ENCODE measurements at regions not wholly inside any gene's neighbourhood (a gene's known extent, or its start where the extent isn't known, plus 50 kb on each side); places are given as distances from the start of the nearest gene placed in this dataset.

GRCh38 chr5:87127426-87127825, 140.3 kb upstream of the RASA1 start:
- H3K27ac ChIP-seq, result no peak overlapping the region
- TF ChIP-seq MAX (IDR thresholded peaks at IDR 0.05) (no peak), HOXB13 (CRISPR knock-in tag; IDR thresholded peaks at IDR 0.05; ENCODE audit: low read depth) (no peak), MAFK (IDR thresholded peaks at IDR 0.05; ENCODE audit: partially characterized antibody) (no peak), FOSL2 (IDR thresholded peaks at IDR 0.05) (no peak), FOSL2 (CRISPR knock-in tag; IDR thresholded peaks at IDR 0.05) (no peak), JUNB (IDR thresholded peaks at IDR 0.05) (no peak), NPAS2 (CRISPR knock-in tag; IDR thresholded peaks at IDR 0.05; ENCODE audit: borderline replicate concordance) (no peak), NR3C1 (IDR thresholded peaks at IDR 0.05) (no peak), TP53 (CRISPR knock-in tag; IDR thresholded peaks at IDR 0.05) (no peak), CBX2 (IDR thresholded peaks at IDR 0.05; ENCODE audit: borderline replicate concordance, low read depth) (no peak), HOXB5 (CRISPR knock-in tag; IDR thresholded peaks at IDR 0.05) (no peak), ZSCAN20 (CRISPR knock-in tag; IDR thresholded peaks at IDR 0.05) (no peak), MYC (IDR thresholded peaks at IDR 0.05; ENCODE audit: borderline replicate concordance, low read length) (no peak), HOXA7 (CRISPR knock-in tag; IDR thresholded peaks at IDR 0.05) (no peak), BHLHE40 (IDR thresholded peaks at IDR 0.05; ENCODE audit: low read depth, low read length) (no peak), BCL3 (IDR thresholded peaks at IDR 0.05) (no peak), CTCF (IDR thresholded peaks at IDR 0.05) (no peak), NFE2L2 (conservative IDR thresholded peaks at IDR 0.05; ENCODE audit: low read length) (no peak), SREBF2 (IDR thresholded peaks at IDR 0.05) (no peak)
- 29% methylated on average over 1 of the region's 1 CpG for WGBS (ENCODE audit: missing lambda C conversion rate)
- ATAC-seq (no peak), DNase-seq (ENCODE audit: low read depth in 1 of 2, low spot score in 1 of 2) (no peak), FAIRE-seq (peak; percentile 39)
- H3K9me3 ChIP-seq, result no peaks in the 10 kb centered on the region
- CTCF ChIA-PET, result interaction anchor here (0.5 kb wide), 1 partner anchor 13 kb away, joined by 3 read pairs; no protein-coding TSS in a partner anchor
- H3K4me2 ChIP-seq, result no peak overlapping the region
- no peak overlapping the region for H3K4me3 ChIP-seq
- H3K4me1 ChIP-seq, result no peaks in the 10 kb centered on the region
- POLR2A ChIA-PET, result no interaction called here

DNA sequence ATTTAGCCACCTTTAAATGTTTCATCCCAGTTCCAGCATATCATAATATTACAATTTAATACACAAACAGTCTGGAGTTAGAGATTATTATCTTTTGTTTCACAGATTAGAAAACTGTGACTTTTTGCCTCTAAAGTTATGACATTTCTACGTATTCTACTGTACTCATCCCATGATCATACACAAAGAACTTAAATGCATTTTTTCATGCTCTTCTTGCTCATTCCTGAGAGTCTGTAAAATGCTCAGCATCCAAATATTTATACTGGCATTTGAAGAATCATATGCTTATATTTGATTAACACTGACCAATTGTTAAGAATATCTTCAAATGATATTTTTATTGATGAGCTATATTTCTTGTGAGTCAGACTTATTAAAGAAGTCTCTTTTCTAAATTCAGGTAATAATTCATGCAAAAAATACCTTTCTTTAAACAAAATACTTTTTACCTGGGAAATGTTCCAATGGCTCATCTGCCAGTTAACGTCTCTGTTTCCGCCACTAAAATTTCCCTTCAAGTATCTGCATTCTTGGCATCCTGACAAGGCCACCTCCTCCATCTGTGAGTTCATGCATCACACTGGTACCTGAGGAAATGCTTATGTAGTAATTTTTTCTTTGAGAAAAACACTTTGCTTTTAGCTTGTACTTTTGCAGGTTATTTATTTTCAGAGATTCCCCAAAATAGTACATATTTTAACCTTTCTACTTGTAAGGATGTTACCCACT, 139.6 kb upstream of the RASA1 start:
- no peak for ATAC-seq
- FAIRE-seq, result peak; percentile 82

More for the DNA sequence above, 139.6 kb upstream of the RASA1 start:
- no peak overlapping the region for H3K27ac ChIP-seq
- H3K4me2 ChIP-seq, result no peak overlapping the region
- no peak for DNase-seq (ENCODE audit: low read depth in 1 of 2, low spot score in 1 of 2)
- POLR2A ChIA-PET, result no interaction called here
- WGBS (ENCODE audit: missing lambda C conversion rate), result 66% methylated on average over 3 of the region's 3 CpGs
- TF ChIP-seq EHMT2 (IDR thresholded peaks at IDR 0.05; ENCODE audit: low read depth) (no peak), ZC3H11A (IDR thresholded peaks at IDR 0.05) (no peak), USF2 (IDR thresholded peaks at IDR 0.05) (no peak), RNF2 (IDR thresholded peaks at IDR 0.05; ENCODE audit: borderline replicate concordance, low read depth) (no peak), RCOR1 (IDR thresholded peaks at IDR 0.05; ENCODE audit: low read depth, low read length) (no peak), MAX (IDR thresholded peaks at IDR 0.05) (no peak), RFX5 (IDR thresholded peaks at IDR 0.05) (no peak), KDM5A (IDR thresholded peaks at IDR 0.05) (no peak)
- TF ChIP-seq, protein P1, sequence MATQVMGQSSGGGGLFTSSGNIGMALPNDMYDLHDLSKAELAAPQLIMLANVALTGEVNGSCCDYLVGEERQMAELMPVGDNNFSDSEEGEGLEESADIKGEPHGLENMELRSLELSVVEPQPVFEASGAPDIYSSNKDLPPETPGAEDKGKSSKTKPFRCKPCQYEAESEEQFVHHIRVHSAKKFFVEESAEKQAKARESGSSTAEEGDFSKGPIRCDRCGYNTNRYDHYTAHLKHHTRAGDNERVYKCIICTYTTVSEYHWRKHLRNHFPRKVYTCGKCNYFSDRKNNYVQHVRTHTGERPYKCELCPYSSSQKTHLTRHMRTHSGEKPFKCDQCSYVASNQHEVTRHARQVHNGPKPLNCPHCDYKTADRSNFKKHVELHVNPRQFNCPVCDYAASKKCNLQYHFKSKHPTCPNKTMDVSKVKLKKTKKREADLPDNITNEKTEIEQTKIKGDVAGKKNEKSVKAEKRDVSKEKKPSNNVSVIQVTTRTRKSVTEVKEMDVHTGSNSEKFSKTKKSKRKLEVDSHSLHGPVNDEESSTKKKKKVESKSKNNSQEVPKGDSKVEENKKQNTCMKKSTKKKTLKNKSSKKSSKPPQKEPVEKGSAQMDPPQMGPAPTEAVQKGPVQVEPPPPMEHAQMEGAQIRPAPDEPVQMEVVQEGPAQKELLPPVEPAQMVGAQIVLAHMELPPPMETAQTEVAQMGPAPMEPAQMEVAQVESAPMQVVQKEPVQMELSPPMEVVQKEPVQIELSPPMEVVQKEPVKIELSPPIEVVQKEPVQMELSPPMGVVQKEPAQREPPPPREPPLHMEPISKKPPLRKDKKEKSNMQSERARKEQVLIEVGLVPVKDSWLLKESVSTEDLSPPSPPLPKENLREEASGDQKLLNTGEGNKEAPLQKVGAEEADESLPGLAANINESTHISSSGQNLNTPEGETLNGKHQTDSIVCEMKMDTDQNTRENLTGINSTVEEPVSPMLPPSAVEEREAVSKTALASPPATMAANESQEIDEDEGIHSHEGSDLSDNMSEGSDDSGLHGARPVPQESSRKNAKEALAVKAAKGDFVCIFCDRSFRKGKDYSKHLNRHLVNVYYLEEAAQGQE (IDR thresholded peaks at IDR 0.05), result no peak
- H3K4me1 ChIP-seq, result no peaks in the 10 kb centered on the region
- CTCF ChIA-PET, result interaction anchor here (0.5 kb wide), 1 partner anchor 12 kb away, joined by 3 read pairs; no protein-coding TSS in a partner anchor
- no peak overlapping the region for H3K4me3 ChIP-seq
- H3K9me3 ChIP-seq, result no peaks in the 10 kb centered on the region
